ENCODE measurements at regions not wholly inside any gene's neighbourhood (a gene's known extent, or its start where the extent isn't known, plus 50 kb on each side); places are given as distances from the start of the nearest gene placed in this dataset.

DNA sequence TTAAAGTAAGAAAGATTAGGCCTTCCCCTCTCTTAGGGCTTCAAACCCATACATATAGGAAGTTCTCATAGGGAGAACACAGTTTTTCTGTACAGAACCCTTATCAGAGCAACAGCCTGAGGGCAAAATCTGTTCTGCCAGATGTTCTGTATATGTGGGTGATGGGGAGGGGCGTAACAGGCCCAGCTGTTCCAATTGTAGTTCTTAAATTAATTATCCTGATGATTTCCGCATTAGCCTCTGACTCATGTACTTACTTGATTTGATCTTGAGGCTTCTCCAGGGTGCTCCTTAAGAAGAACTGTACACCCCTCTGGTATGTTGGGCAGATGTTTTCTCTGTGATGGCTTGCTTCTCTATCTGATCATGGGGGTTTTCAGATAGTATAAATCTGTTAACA, 123.1 kb upstream of the C11orf87 start:
- WGBS (ENCODE audit: missing lambda C conversion rate), result 83% methylated on average over 2 of the region's 2 CpGs
- Histone ChIP-seq H3K4me1 (peaks cover 17% of the 10 kb centered on the region), H3K27ac (no peak overlapping the region), H3K4me3 (no peak overlapping the region), H3K9me3 (no peaks in the 10 kb centered on the region), H3K4me2 (no peak overlapping the region)
- CTCF ChIA-PET, result no interaction called here
- FAIRE-seq (no peak), ATAC-seq (no peak), DNase-seq (ENCODE audit: low read depth in 1 of 2, low spot score in 1 of 2) (no peak)
- TF ChIP-seq, protein P1, sequence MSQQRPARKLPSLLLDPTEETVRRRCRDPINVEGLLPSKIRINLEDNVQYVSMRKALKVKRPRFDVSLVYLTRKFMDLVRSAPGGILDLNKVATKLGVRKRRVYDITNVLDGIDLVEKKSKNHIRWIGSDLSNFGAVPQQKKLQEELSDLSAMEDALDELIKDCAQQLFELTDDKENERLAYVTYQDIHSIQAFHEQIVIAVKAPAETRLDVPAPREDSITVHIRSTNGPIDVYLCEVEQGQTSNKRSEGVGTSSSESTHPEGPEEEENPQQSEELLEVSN (IDR thresholded peaks at IDR 0.05; ENCODE audit: borderline replicate concordance, low read depth), result no peak
- no peak for TF ChIP-seq MAZ (IDR thresholded peaks at IDR 0.05; ENCODE audit: borderline replicate concordance, low read depth, low read length)
- no peak for TF ChIP-seq KDM5A (IDR thresholded peaks at IDR 0.05)
- TF ChIP-seq, protein P2, sequence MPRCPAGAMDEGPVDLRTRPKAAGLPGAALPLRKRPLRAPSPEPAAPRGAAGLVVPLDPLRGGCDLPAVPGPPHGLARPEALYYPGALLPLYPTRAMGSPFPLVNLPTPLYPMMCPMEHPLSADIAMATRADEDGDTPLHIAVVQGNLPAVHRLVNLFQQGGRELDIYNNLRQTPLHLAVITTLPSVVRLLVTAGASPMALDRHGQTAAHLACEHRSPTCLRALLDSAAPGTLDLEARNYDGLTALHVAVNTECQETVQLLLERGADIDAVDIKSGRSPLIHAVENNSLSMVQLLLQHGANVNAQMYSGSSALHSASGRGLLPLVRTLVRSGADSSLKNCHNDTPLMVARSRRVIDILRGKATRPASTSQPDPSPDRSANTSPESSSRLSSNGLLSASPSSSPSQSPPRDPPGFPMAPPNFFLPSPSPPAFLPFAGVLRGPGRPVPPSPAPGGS (IDR thresholded peaks at IDR 0.05), result no peak
- TF ChIP-seq KDM1A (IDR thresholded peaks at IDR 0.05; ENCODE audit: low read depth), result no peak
- no peak for TF ChIP-seq EP300 (IDR thresholded peaks at IDR 0.05)
- TF ChIP-seq CHD2 (IDR thresholded peaks at IDR 0.05; ENCODE audit: low read length, partially characterized antibody), result no peak
- TF ChIP-seq, protein P3, sequence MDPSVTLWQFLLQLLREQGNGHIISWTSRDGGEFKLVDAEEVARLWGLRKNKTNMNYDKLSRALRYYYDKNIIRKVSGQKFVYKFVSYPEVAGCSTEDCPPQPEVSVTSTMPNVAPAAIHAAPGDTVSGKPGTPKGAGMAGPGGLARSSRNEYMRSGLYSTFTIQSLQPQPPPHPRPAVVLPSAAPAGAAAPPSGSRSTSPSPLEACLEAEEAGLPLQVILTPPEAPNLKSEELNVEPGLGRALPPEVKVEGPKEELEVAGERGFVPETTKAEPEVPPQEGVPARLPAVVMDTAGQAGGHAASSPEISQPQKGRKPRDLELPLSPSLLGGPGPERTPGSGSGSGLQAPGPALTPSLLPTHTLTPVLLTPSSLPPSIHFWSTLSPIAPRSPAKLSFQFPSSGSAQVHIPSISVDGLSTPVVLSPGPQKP (IDR thresholded peaks at IDR 0.05; ENCODE audit: low read depth, low read length), result no peak
- TF ChIP-seq TP53 (CRISPR knock-in tag; IDR thresholded peaks at IDR 0.05), result no peak
- TF ChIP-seq HDAC2 (IDR thresholded peaks at IDR 0.05), result no peak
- no peak for TF ChIP-seq ESRRA (IDR thresholded peaks at IDR 0.05; ENCODE audit: borderline replicate concordance, low read length)
- no peak for TF ChIP-seq ZC3H11A (IDR thresholded peaks at IDR 0.05)
- TF ChIP-seq FOXS1 (CRISPR knock-in tag; IDR thresholded peaks at IDR 0.05), result no peak
- TF ChIP-seq EHF (CRISPR knock-in tag; IDR thresholded peaks at IDR 0.05), result no peak
- no peak for TF ChIP-seq HEYL (CRISPR knock-in tag; IDR thresholded peaks at IDR 0.05)
- TF ChIP-seq CBX2 (IDR thresholded peaks at IDR 0.05; ENCODE audit: borderline replicate concordance, low read depth), result no peak
- no peak for TF ChIP-seq CEBPB (IDR thresholded peaks at IDR 0.05)
- TF ChIP-seq ZFP36 (IDR thresholded peaks at IDR 0.05; ENCODE audit: borderline replicate concordance, partially characterized antibody), result no peak
- POLR2A ChIA-PET, result no interaction called here

DNA sequence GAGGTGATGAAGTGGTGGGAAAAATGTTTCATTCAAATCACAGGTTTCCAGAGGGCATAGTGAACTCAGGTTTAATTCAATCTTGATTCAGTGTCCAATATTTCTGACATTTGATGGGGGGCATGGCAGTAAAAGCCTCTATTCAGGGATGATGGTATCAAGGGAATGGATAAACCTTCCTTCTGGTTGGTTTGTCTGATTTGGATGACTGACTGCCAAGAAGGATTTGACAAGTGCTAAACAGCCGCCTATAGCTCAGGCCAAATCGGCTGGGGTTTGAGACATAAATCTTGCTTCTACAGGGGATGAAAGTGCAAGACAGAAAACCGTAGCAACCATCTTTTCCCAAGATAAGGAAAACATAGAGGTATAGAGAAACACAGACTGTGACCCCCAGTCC, 121.8 kb upstream of the C11orf87 start:
- no peak for ATAC-seq
- TF ChIP-seq HOXA7 (CRISPR knock-in tag; IDR thresholded peaks at IDR 0.05), result no peak
- TF ChIP-seq, protein P4, sequence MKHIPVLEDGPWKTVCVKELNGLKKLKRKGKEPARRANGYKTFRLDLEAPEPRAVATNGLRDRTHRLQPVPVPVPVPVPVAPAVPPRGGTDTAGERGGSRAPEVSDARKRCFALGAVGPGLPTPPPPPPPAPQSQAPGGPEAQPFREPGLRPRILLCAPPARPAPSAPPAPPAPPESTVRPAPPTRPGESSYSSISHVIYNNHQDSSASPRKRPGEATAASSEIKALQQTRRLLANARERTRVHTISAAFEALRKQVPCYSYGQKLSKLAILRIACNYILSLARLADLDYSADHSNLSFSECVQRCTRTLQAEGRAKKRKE (CRISPR knock-in tag; IDR thresholded peaks at IDR 0.05; ENCODE audit: low read depth), result no peak
- no peak for TF ChIP-seq CEBPB (IDR thresholded peaks at IDR 0.05)
- no peak for TF ChIP-seq EHF (CRISPR knock-in tag; IDR thresholded peaks at IDR 0.05)
- no peak for TF ChIP-seq SMC3 (IDR thresholded peaks at IDR 0.05)
- no peak for TF ChIP-seq CHD4 (IDR thresholded peaks at IDR 0.05; ENCODE audit: borderline replicate concordance)
- TF ChIP-seq POLR2A (IDR thresholded peaks at IDR 0.05; ENCODE audit: low read length), result no peak
- TF ChIP-seq, protein P5, sequence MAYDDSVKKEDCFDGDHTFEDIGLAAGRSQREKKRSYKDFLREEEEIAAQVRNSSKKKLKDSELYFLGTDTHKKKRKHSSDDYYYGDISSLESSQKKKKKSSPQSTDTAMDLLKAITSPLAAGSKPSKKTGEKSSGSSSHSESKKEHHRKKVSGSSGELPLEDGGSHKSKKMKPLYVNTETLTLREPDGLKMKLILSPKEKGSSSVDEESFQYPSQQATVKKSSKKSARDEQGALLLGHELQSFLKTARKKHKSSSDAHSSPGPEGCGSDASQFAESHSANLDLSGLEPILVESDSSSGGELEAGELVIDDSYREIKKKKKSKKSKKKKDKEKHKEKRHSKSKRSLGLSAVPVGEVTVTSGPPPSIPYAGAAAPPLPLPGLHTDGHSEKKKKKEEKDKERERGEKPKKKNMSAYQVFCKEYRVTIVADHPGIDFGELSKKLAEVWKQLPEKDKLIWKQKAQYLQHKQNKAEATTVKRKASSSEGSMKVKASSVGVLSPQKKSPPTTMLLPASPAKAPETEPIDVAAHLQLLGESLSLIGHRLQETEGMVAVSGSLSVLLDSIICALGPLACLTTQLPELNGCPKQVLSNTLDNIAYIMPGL (CRISPR knock-in tag; IDR thresholded peaks at IDR 0.05; ENCODE audit: borderline replicate concordance), result no peak
- TF ChIP-seq, protein P2 (IDR thresholded peaks at IDR 0.05), result no peak
- no peak for TF ChIP-seq CBX8 (IDR thresholded peaks at IDR 0.05)
- TF ChIP-seq NFE2L2 (conservative IDR thresholded peaks at IDR 0.05; ENCODE audit: low read length), result no peak
- TF ChIP-seq, protein P6, sequence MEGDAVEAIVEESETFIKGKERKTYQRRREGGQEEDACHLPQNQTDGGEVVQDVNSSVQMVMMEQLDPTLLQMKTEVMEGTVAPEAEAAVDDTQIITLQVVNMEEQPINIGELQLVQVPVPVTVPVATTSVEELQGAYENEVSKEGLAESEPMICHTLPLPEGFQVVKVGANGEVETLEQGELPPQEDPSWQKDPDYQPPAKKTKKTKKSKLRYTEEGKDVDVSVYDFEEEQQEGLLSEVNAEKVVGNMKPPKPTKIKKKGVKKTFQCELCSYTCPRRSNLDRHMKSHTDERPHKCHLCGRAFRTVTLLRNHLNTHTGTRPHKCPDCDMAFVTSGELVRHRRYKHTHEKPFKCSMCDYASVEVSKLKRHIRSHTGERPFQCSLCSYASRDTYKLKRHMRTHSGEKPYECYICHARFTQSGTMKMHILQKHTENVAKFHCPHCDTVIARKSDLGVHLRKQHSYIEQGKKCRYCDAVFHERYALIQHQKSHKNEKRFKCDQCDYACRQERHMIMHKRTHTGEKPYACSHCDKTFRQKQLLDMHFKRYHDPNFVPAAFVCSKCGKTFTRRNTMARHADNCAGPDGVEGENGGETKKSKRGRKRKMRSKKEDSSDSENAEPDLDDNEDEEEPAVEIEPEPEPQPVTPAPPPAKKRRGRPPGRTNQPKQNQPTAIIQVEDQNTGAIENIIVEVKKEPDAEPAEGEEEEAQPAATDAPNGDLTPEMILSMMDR (IDR thresholded peaks at IDR 0.05), result no peak
- TF ChIP-seq NR3C1 (IDR thresholded peaks at IDR 0.05), result no peak
- no peak for TF ChIP-seq SREBF2 (IDR thresholded peaks at IDR 0.05)
- TF ChIP-seq MAZ (IDR thresholded peaks at IDR 0.05; ENCODE audit: borderline replicate concordance, low read depth, low read length), result no peak
- DNase-seq (ENCODE audit: low read depth in 1 of 2, low spot score in 1 of 2), result no peak
- H3K9me3 ChIP-seq, result no peaks in the 10 kb centered on the region
- ChIA-PET POLR2A (no interaction called here), CTCF (no interaction called here)
- H3K4me3 ChIP-seq, result no peak overlapping the region
- H3K4me1 ChIP-seq, result peaks cover 21% of the 10 kb centered on the region
- FAIRE-seq, result no peak
- H3K27ac ChIP-seq, result no peak overlapping the region
- 56% methylated on average over 3 of the region's 3 CpGs for WGBS (ENCODE audit: missing lambda C conversion rate)
- H3K4me2 ChIP-seq, result no peak overlapping the region
